OCI-LY7 (cell line): ENCODE measurements at regions not wholly inside any gene's neighbourhood (a gene's known extent, or its start where the extent isn't known, plus 50 kb on each side); places are given as distances from the start of the nearest gene placed in this dataset.
"Not testable (repeated sequence)": the region's sequence is repeated elsewhere in the genome, so short reads cannot be mapped to it uniquely, and the experiment has no call there.

Source experiments
- BruUV-seq: library from RNA; stranded (reverse); fragments of 400-500 nt; replicated peaks from 2 replicates; lab custom pipeline; 2021; lab: Mats Ljungman, UMichigan
- CTCF ChIA-PET: fragments of 300-600 bp; sonication (Branson Sonifier 250); formaldehyde crosslinking; loops from one replicate; lab custom pipeline; 2022; ENCODE audit warnings: antibody characterized with exemption; ENCODE audit not compliant: unreplicated experiment; lab: Charles Lee
- POLR2A ChIA-PET: fragments of 300-600 bp; sonication (Branson Sonifier 250); formaldehyde crosslinking; loops from one replicate; lab custom pipeline; 2022; ENCODE audit warnings: antibody characterized with exemption; lab: Charles Lee
- DNase-seq: peaks from one replicate; pipeline ENCODE4 v3.0.0-alpha.2; 2015; ENCODE audit warnings: low spot score
- H2AFZ ChIP-seq: fragments of 200-600 bp; sonication (generic), shearing (Covaris generic); 2 replicates; pipeline ENCODE4 v1.6.1; 2014; ENCODE audit warnings: mild to moderate bottlenecking, antibody characterized with exemption, low read length, moderate library complexity
- H3K27ac ChIP-seq: fragments of 200-600 bp; sonication (generic); 2 replicates; pipeline ENCODE4 v1.5.1; 2014; ENCODE audit warnings: mixed run types, low read depth, mild to moderate bottlenecking, moderate library complexity, low read length, inconsistent platforms; ENCODE audit not compliant: poor library complexity, severe bottlenecking
- H3K36me3 ChIP-seq: fragments of 200-600 bp; sonication (generic); 2 replicates; pipeline ENCODE4 v1.6.1; 2014; ENCODE audit warnings: mild to moderate bottlenecking, antibody characterized with exemption, low read length, moderate library complexity, mixed read lengths; ENCODE audit not compliant: insufficient read depth
- H3K4me1 ChIP-seq: fragments of 200-600 bp; sonication (generic); 2 replicates; pipeline ENCODE4 v1.5.1; 2014; ENCODE audit warnings: mild to moderate bottlenecking, low read length; ENCODE audit not compliant: insufficient read depth, poor library complexity, severe bottlenecking
- H3K4me2 ChIP-seq: fragments of 200-600 bp; sonication (generic); 2 replicates; pipeline ENCODE4 v1.6.1; 2014; ENCODE audit warnings: mild to moderate bottlenecking, low read length
- H3K4me3 ChIP-seq: fragments of 200-600 bp; sonication (generic); 2 replicates; pipeline ENCODE4 v1.5.1; 2014; ENCODE audit warnings: mild to moderate bottlenecking, low read depth, low read length; ENCODE audit not compliant: poor library complexity, severe bottlenecking
- H3K79me2 ChIP-seq: fragments of 200-600 bp; sonication (generic); 2 replicates; pipeline ENCODE4 v1.6.1; 2016; ENCODE audit warnings: low read depth, mild to moderate bottlenecking, low read length, moderate library complexity, mixed read lengths; ENCODE audit not compliant: insufficient read depth
- H3K9me2 ChIP-seq: fragments of 200-600 bp; sonication (generic); 2 replicates; pipeline ENCODE4 v1.6.1; 2016; ENCODE audit warnings: mild to moderate bottlenecking, low read length, mixed read lengths; ENCODE audit not compliant: insufficient read depth
- H3K9me3 ChIP-seq: fragments of 200-600 bp; sonication (generic); 2 replicates; pipeline ENCODE4 v1.6.1; 2014; ENCODE audit warnings: mild to moderate bottlenecking, mixed run types, low read length, mixed read lengths
- H4K20me1 ChIP-seq: fragments of 200-600 bp; sonication (generic); 2 replicates; pipeline ENCODE4 v1.6.1; 2014; ENCODE audit warnings: mild to moderate bottlenecking, antibody characterized with exemption, low read length, moderate library complexity, mixed read lengths; ENCODE audit not compliant: insufficient read depth
- EZH2phosphoT487 ChIP-seq: fragments of 200-600 bp; sonication (generic); IDR thresholded peaks from 2 replicates; pipeline ENCODE4 v1.6.1; 2018; ENCODE audit warnings: low read depth, borderline replicate concordance, mild to moderate bottlenecking, mixed run types, antibody characterized with exemption, low read length, moderate library complexity, mixed read lengths
- intact Hi-C: fragments of 100-400 bp; cut with micrococcal nuclease; formaldehyde crosslinking; loops from one replicate; pipeline ENCODE4 v1.10.0; 2022; ENCODE audit not compliant: unreplicated experiment
- TF ChIP-seq, protein P1 (sequence below): fragments of 200-600 bp; sonication (generic); conservative IDR thresholded peaks from 2 replicates; pipeline ENCODE4 v1.5.1; 2014; ENCODE audit warnings: mild to moderate bottlenecking, antibody characterized with exemption, low read length, moderate library complexity, mixed read lengths

DNA sequence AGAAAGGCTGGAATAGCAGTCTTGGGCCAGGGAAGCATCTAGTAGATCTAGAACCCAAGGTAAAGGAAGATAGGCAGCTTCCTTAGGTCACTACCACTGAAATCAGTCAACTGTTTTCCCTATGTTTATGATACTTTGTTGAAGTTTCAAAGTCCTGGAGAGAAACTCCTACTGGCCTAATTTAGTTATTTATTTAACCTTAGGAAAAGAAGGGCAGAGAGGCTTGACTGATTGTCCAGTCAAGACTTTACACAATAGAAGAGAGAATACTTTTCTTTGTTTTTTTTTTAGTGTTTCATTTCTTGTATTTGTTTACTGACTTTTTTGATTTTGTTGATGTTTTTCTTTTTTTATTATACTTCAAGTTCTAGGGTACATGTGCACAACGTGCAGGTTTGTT lies 138.9 kb upstream of the PHYHIPL start:
- ChIA-PET CTCF (no interaction called here), POLR2A (no interaction called here)

DNA sequence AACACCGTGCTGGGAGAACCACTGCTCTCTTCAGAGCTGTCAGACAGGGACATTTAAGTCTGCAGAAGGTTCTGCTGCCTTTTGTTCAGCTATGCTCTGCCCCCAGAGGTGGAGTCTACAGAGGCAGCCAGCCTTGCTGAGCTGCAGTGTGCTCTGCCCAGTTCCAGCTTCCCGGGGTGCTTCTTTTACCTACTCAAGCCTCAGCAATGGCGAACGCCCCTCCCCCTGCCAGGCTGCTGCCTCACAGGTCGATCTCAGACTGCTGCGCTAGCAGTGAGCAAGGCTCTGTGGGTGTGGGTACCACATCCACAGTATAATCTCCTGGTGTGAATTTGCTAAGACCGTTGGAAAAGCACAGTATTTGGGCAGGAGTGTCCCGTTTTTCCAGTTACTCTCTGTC lies 133.1 kb upstream of the PHYHIPL start:
- H3K4me3 ChIP-seq, H3K9me2 ChIP-seq, H2AFZ ChIP-seq, H3K27ac ChIP-seq, DNase-seq, intact Hi-C loops, H3K4me2 ChIP-seq, H3K79me2 ChIP-seq, H3K4me1 ChIP-seq, H3K36me3 ChIP-seq, BruUV-seq, CTCF ChIA-PET, H3K9me3 ChIP-seq, H4K20me1 ChIP-seq: not testable (repeated sequence)
- POLR2A ChIA-PET = interaction anchor here (0.7 kb wide), 1 partner anchor 56 kb away, joined by 3 read pairs; no protein-coding TSS in a partner anchor

More for the DNA sequence above, 138.9 kb upstream of the PHYHIPL start:
- no peak overlapping the region for H3K27ac ChIP-seq
- no peaks in the 10 kb centered on the region for H3K36me3 ChIP-seq
- H2AFZ ChIP-seq = no peak overlapping the region
- H3K79me2 ChIP-seq = no peaks in the 10 kb centered on the region
- H3K4me3 ChIP-seq = no peak overlapping the region
- intact Hi-C loops = no loop called here
- no peaks in the 10 kb centered on the region for H4K20me1 ChIP-seq
- no peak for DNase-seq
- H3K4me1 ChIP-seq = no peaks in the 10 kb centered on the region
- no peak overlapping the region for H3K4me2 ChIP-seq
- no peaks in the 10 kb centered on the region for H3K9me2 ChIP-seq
- no peak for TF ChIP-seq EZH2phosphoT487
- TF ChIP-seq, protein P1, sequence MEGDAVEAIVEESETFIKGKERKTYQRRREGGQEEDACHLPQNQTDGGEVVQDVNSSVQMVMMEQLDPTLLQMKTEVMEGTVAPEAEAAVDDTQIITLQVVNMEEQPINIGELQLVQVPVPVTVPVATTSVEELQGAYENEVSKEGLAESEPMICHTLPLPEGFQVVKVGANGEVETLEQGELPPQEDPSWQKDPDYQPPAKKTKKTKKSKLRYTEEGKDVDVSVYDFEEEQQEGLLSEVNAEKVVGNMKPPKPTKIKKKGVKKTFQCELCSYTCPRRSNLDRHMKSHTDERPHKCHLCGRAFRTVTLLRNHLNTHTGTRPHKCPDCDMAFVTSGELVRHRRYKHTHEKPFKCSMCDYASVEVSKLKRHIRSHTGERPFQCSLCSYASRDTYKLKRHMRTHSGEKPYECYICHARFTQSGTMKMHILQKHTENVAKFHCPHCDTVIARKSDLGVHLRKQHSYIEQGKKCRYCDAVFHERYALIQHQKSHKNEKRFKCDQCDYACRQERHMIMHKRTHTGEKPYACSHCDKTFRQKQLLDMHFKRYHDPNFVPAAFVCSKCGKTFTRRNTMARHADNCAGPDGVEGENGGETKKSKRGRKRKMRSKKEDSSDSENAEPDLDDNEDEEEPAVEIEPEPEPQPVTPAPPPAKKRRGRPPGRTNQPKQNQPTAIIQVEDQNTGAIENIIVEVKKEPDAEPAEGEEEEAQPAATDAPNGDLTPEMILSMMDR = no peak
- H3K9me3 ChIP-seq = no peaks in the 10 kb centered on the region
- BruUV-seq = no TSS peak

DNA sequence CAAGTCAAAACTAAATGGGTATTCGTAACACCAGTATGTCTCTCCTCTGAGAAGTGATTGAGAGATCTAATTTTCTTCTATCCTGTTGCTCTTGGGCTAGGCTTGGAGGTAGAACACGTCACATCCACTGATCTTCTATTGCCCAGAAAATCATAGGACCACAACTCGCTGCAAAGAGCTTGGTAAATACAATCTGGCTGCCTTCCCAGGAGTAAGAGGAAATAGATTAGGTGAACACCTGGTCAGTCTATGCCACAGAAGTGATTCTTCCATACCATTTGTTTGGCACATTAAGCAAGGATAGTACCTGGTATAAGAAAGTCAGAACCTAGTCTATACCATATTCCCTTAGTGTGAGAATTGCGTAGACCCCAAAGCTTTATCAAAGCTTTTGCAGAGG lies 129.3 kb upstream of the PHYHIPL start:
- CTCF ChIA-PET = no interaction called here
- no peak overlapping the region for H3K4me3 ChIP-seq
- no TSS peak for BruUV-seq
- no peak for TF ChIP-seq EZH2phosphoT487
- TF ChIP-seq, protein P1 = no peak
- no peak overlapping the region for H3K27ac ChIP-seq
- intact Hi-C loops = no loop called here
- no peaks in the 10 kb centered on the region for H3K79me2 ChIP-seq
- H2AFZ ChIP-seq = no peak overlapping the region
- no peaks in the 10 kb centered on the region for H4K20me1 ChIP-seq
- H3K4me2 ChIP-seq = no peak overlapping the region
- no peaks in the 10 kb centered on the region for H3K9me2 ChIP-seq
- POLR2A ChIA-PET = interaction anchor here (0.6 to 1.2 kb wide), 4 partner anchors 33 to 630 kb away, joined by 3 to 4 read pairs (median 3); no protein-coding TSS in a partner anchor
- no peaks in the 10 kb centered on the region for H3K4me1 ChIP-seq
- no peaks in the 10 kb centered on the region for H3K9me3 ChIP-seq
- DNase-seq = no peak
- H3K36me3 ChIP-seq = no peaks in the 10 kb centered on the region
